Nephron progenitor cell (in vitro differentiated cells): ENCODE measurements at regions not wholly inside any gene's neighbourhood (a gene's known extent, or its start where the extent isn't known, plus 50 kb on each side); places are given as distances from the start of the nearest gene placed in this dataset.

Experiments
- DNase-seq: peaks from one replicate; pipeline ENCODE4 v3.0.0; 2021
- H3K27ac Mint-ChIP-seq: 2 replicates; pipeline ENCODE4 v1.8.0; 2021; ENCODE audit warnings: mild to moderate bottlenecking, moderate library complexity, mixed read lengths
- H3K27me3 Mint-ChIP-seq: 2 replicates; pipeline ENCODE4 v1.8.0; 2021; ENCODE audit warnings: mild to moderate bottlenecking, low read depth, mixed read lengths; ENCODE audit not compliant: poor library complexity
- H3K36me3 Mint-ChIP-seq: 2 replicates; pipeline ENCODE4 v1.8.0; 2021; ENCODE audit warnings: low read depth, mixed read lengths
- H3K4me1 Mint-ChIP-seq: 2 replicates; pipeline ENCODE4 v1.8.0; 2021; ENCODE audit warnings: mixed read lengths
- H3K4me3 Mint-ChIP-seq: 2 replicates; pipeline ENCODE4 v1.8.0; 2021; ENCODE audit warnings: mild to moderate bottlenecking, moderate library complexity, mixed read lengths
- H3K9me3 Mint-ChIP-seq: 2 replicates; pipeline ENCODE4 v1.8.0; 2021; ENCODE audit warnings: mild to moderate bottlenecking, moderate library complexity, mixed read lengths
- TF ChIP-seq, protein P1 (sequence below): fragments of 200-600 bp; sonication (generic); IDR thresholded peaks from 2 replicates; pipeline ENCODE4 v1.5.0; 2021; ENCODE audit warnings: antibody characterized with exemption

DNA sequence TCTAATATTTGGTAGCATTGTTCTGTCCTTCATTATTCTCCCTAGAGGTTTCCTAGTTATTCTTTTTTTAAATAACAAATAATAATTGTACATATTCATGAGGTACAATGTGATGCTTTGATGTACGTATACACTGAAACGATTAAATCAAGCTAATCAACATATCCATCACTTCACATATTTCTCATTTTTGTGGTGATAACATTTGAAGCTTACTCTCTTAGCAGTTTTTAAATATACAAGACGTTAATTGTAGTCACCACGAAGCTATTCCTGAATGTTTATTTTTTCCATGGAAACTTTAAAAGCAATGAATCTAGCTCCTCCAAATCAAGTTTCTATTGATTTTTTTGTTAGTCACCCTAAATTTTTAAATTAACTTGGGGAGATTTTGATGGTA lies 81.1 kb upstream of the PRNP start:
- Mint-ChIP-seq H3K27me3 (peaks cover 32% of the 10 kb centered on the region), H3K9me3 (no peaks in the 10 kb centered on the region), H3K4me1 (peaks cover 14% of the 10 kb centered on the region), H3K27ac (no peak overlapping the region), H3K36me3 (no peaks in the 10 kb centered on the region), H3K4me3 (no peak overlapping the region)
- no peak for DNase-seq
- TF ChIP-seq, protein P1, sequence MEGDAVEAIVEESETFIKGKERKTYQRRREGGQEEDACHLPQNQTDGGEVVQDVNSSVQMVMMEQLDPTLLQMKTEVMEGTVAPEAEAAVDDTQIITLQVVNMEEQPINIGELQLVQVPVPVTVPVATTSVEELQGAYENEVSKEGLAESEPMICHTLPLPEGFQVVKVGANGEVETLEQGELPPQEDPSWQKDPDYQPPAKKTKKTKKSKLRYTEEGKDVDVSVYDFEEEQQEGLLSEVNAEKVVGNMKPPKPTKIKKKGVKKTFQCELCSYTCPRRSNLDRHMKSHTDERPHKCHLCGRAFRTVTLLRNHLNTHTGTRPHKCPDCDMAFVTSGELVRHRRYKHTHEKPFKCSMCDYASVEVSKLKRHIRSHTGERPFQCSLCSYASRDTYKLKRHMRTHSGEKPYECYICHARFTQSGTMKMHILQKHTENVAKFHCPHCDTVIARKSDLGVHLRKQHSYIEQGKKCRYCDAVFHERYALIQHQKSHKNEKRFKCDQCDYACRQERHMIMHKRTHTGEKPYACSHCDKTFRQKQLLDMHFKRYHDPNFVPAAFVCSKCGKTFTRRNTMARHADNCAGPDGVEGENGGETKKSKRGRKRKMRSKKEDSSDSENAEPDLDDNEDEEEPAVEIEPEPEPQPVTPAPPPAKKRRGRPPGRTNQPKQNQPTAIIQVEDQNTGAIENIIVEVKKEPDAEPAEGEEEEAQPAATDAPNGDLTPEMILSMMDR = no peak

DNA sequence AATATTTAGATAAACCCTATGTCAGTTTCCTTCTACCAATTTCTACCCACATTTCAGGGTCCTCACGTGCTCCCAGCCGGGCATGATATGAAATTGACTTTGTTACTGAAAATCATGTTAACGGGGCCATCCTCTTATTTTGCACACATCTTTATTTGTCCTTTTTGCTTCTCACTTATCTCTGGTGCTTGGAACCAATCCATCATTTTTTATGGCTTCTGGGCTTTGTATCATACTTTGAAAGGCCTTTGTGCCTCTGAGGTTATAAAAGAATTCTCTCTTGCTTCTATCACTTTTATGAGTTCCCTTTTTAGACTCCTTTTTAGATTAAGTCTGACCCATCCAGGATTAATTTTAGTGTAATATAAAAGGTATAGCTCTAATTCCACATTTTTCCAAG lies 81.7 kb upstream of the PRNP start:
- Mint-ChIP-seq H3K4me3 (no peak overlapping the region), H3K27me3 (peaks cover 34% of the 10 kb centered on the region), H3K36me3 (no peaks in the 10 kb centered on the region), H3K4me1 (peaks cover 14% of the 10 kb centered on the region), H3K9me3 (no peaks in the 10 kb centered on the region), H3K27ac (no peak overlapping the region)
- TF ChIP-seq, protein P1 = no peak
- no peak for DNase-seq

DNA sequence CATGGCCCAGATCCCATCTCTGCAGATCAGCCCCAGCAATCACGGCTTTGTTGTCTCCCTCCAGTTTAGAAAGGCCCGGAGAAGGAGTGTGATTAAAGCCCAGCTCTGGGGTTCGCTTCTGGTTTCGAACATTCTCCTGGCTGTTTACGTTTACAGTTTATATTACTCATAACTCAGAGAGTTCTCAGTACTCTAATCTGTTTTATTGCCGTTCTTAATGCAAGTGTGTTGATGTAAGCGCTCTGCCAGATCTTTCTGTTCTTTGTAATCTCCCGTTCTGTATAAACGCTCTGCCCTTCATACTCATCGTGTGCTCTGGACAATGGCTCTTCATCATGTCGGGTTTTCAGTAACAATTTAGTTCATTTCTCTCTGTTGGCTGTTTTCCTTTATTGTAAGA lies 82.5 kb upstream of the PRNP start:
- Mint-ChIP-seq H3K9me3 (no peaks in the 10 kb centered on the region), H3K27ac (no peak overlapping the region), H3K27me3 (peaks cover 43% of the 10 kb centered on the region), H3K4me3 (no peak overlapping the region), H3K36me3 (no peaks in the 10 kb centered on the region), H3K4me1 (peaks cover 14% of the 10 kb centered on the region)
- no peak for DNase-seq
- TF ChIP-seq, protein P1 = no peak

DNA sequence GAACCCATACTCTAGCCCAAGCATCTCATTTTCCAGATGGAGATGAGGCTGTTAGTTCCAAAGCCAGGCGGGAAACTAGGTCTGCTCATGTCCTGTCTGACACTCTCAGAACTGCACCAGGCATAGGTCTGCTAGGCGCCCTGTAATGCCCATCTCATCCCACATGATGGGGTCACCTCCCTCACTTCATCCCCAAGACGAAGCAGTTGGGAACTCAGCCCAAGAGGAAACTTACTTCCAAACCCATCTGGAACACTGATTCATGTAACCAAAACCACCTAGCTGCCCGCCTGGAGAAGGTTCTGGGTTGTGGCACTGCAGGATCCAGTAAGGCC lies 84.0 kb upstream of the PRNP start:
- Mint-ChIP-seq H3K9me3 (no peaks in the 10 kb centered on the region), H3K4me3 (no peak overlapping the region), H3K27ac (no peak overlapping the region), H3K27me3 (peaks cover 55% of the 10 kb centered on the region), H3K36me3 (no peaks in the 10 kb centered on the region), H3K4me1 (peaks cover 12% of the 10 kb centered on the region)
- TF ChIP-seq, protein P1 = no peak
- no peak for DNase-seq

DNA sequence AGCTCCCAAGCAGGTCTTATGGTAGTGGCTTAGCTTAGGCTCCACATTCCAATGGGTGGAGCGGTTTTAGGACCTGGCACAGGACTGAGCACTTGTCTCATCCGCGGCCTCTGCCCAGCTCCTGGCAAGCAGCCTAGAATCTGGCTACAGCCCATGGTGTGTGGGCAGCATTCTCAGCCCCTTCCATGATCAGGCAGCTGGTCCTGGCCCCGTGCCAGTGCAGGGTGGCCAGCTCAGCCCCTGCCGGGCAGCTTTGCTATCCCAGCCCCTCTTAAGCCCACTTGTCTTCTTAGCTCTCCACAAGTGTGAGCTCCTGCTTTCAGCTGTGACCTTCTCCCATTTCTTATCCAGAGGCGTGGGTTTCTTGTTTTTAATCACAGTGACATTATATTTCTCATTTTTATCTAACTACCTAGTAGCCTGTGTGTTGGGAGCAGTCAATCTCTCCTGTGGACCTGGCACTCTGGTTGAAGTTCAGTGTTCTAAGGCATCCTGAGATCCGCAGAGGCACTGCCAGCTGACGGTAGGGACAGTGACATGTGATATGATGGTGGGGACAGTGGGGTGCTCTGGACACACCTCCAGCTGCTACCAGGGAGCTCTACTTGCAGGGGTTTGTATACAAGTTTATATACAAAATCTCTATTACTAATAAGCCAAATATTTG lies 84.5 kb upstream of the PRNP start:
- Mint-ChIP-seq H3K27ac (no peak overlapping the region), H3K9me3 (no peaks in the 10 kb centered on the region), H3K4me3 (no peak overlapping the region), H3K27me3 (peaks cover 55% of the 10 kb centered on the region), H3K4me1 (peaks cover 7% of the 10 kb centered on the region), H3K36me3 (no peaks in the 10 kb centered on the region)
- DNase-seq = no peak
- TF ChIP-seq, protein P1 = no peak

DNA sequence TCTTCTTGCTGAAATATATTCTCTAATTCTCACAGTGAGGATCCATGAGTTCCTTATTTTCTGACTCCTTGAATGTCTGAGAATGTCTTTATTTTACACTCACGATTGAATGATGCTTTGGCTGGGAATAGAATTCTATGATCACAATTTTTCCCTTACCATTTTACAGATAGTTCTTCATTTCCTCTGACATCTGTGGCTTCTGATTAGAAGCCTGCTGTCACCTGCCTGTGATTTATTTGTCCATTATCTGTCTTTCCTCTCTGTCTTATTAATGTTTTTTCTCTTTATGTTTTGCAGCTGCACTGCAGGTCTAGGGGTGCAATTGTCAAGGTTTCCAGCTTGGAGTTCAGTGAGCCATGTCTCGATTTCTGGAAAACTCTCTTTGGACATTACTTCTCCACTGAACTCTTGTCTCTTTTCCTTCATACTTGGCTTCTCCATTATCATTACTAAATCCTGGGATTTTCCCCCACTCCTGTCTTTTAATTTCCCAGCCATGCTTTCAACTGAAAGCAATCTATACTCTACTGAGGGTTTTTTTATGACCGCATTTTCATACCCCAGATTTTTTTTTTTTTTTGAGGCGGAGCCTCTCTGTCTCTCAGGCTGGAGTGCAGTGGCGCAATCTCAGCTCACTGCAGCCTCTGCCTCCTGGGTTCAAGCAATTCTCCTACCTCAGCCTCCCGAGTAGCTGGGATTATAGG lies 85.8 kb upstream of the PRNP start:
- peaks cover 58% of the 10 kb centered on the region for H3K27me3 Mint-ChIP-seq
- H3K27ac Mint-ChIP-seq = no peak overlapping the region
- no peak overlapping the region for H3K4me3 Mint-ChIP-seq
- H3K36me3 Mint-ChIP-seq = no peaks in the 10 kb centered on the region
- TF ChIP-seq, protein P1 = no peak
- H3K9me3 Mint-ChIP-seq = no peaks in the 10 kb centered on the region
- DNase-seq = no peak
- no peaks in the 10 kb centered on the region for H3K4me1 Mint-ChIP-seq
